Small intestine (tissue), 7 donors: ENCODE measurements at regions not wholly inside any gene's neighbourhood (a gene's known extent, or its start where the extent isn't known, plus 50 kb on each side); places are given as distances from the start of the nearest gene placed in this dataset.
A peak's percentile ranks its signal among the peaks of the same experiment; 100 is the strongest.
"Not testable (repeated sequence)": the region's sequence is repeated elsewhere in the genome, so short reads cannot be mapped to it uniquely, and the experiment has no call there.

Experiments
- DNase-seq, 2 donors: peaks; one replicate each; pipeline versions ENCODE4 v3.0.0 to v3.0.0-alpha.2; 2013
- FAIRE-seq: peaks from 2 replicates; lab custom pipeline; 2012; peaks lifted over from hg19 to GRCh38; lab: Jason Lieb, UNC
- H3K27ac ChIP-seq, 3 donors: one replicate each; pipeline ENCODE4 v1.5.1; 2013; ENCODE audit warnings: low read length in 2 of 3, mild to moderate bottlenecking in 2 of 3, control low read depth in 1 of 3, inconsistent platforms in 1 of 3, low read depth in 1 of 3, moderate library complexity in 1 of 3
- H3K27me3 ChIP-seq, 3 donors: one replicate each; pipeline ENCODE4 v1.6.1; 2013; ENCODE audit warnings: low read length in 3 of 3, inconsistent platforms in 1 of 3; ENCODE audit not compliant: control insufficient read depth in 3 of 3, insufficient read depth in 3 of 3
- H3K36me3 ChIP-seq, 3 donors: one replicate each; pipeline ENCODE4 v1.6.1; 2013; ENCODE audit warnings: low read length in 3 of 3, inconsistent platforms in 1 of 3, low read depth in 1 of 3, mild to moderate bottlenecking in 1 of 3, moderate library complexity in 1 of 3; ENCODE audit not compliant: control insufficient read depth in 3 of 3, insufficient read depth in 2 of 3
- H3K4me1 ChIP-seq, 3 donors: one replicate each; pipeline ENCODE4 v1.6.1; 2013; ENCODE audit warnings: low read length in 2 of 3, inconsistent platforms in 1 of 3, low read depth in 1 of 3, mild to moderate bottlenecking in 1 of 3, moderate library complexity in 1 of 3; ENCODE audit not compliant: control insufficient read depth in 3 of 3, insufficient read depth in 2 of 3
- H3K4me3 ChIP-seq, 3 donors: one replicate each; pipeline ENCODE4 v1.5.1; 2013; ENCODE audit warnings: low read length in 3 of 3, control low read depth in 1 of 3, inconsistent platforms in 1 of 3, low read depth in 1 of 3, mild to moderate bottlenecking in 1 of 3, moderate library complexity in 1 of 3
- H3K9me3 ChIP-seq, 2 donors: one replicate each; pipeline ENCODE4 v1.6.1; 2013; ENCODE audit warnings: low read depth in 1 of 2, low read length in 1 of 2; ENCODE audit not compliant: control insufficient read depth in 2 of 2, insufficient read depth in 1 of 2
- WGBS, 3 donors: extraction: QIAGEN DNeasy Blood & Tissue Kit; methylation state at CpG; one replicate each; pipeline ENCODE4 v1.1.7; 2013; 5-methylcytosine and 5-hydroxymethylcytosine counted together
- donor health status: healthy with polysubstance abuse.
- donor health status: control.
- donor health status: control.
- donor health status: Bipolar disorder and iron deficiency.
- donor health status: healthy.

DNA sequence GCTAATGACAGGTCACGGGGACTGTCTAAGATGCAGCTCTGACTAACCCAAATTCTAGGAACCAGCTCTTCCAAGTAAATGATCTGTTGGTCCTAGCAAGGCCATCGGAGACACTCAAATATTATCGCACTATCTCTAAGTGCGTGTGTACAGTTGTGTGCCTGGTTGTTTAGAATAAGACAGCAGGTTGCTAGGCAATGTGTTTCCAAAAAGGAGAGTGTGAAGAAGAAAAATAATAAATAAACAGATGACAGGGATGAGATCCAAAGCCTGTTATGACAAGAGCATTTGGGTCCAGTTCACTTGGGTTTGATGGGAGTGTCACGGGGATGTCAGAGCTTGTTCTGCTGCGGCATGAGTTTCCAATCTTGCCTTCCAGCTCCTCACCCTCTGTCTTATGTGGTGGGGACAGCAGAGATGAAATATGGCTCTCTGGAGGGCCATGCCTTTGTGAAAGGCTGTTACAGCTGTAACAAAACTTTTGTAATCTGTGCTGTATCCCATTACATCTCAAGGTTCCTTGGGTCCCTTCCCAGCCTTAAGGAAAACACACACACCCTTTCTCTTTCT lies 127.5 kb upstream of the TNP1 start:
- no peaks in the 10 kb centered on the region for H3K36me3 ChIP-seq
- no peaks in the 10 kb centered on the region for H3K4me1 ChIP-seq
- 76 to 89% (median 89%) methylated on average over 6 of the region's 6 CpGs for WGBS, 3 donors
- H3K9me3 ChIP-seq = no peaks in the 10 kb centered on the region
- no peak overlapping the region for H3K27ac ChIP-seq
- DNase-seq (no peak), FAIRE-seq (no peak)
- H3K4me3 ChIP-seq = no peak overlapping the region
- H3K27me3 ChIP-seq = peaks cover 0 to 24% (median 0%) of the 10 kb centered on the region in 3 donors

DNA sequence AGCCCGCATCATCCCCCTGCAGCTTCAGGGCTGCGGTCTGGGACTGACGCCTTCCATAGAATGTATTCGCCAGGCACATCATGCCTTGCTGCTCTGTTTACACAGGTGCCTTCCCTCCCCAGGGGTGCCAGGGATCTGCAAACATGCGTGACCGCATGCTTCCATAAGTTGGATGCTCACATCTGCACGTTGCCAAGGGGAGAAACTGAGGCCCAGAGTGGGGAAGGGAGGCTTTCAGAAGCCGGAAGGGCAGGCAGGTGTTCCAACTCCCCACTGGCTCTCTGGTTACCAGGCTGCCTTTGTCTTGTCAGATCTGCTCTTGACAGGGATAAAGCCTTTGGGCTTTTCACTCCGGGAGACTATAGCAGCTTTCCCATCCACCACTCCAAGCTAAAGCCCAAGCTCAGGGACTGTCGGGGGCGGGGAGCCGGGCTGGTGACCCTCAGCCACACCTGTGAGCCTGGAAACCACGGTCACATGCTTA lies 125.8 kb upstream of the TNP1 start:
- H3K36me3 ChIP-seq = no peaks in the 10 kb centered on the region
- WGBS, 3 donors = 38 to 69% (median 47%) methylated on average over 13 of the region's 13 CpGs
- peaks cover 0 to 14% (median 0%) of the 10 kb centered on the region in 3 donors for H3K27me3 ChIP-seq
- H3K4me3 ChIP-seq = no peak overlapping the region
- H3K27ac ChIP-seq = no peak overlapping the region
- no peaks in the 10 kb centered on the region for H3K4me1 ChIP-seq
- DNase-seq (no peak), FAIRE-seq (no peak)
- H3K9me3 ChIP-seq = no peaks in the 10 kb centered on the region

DNA sequence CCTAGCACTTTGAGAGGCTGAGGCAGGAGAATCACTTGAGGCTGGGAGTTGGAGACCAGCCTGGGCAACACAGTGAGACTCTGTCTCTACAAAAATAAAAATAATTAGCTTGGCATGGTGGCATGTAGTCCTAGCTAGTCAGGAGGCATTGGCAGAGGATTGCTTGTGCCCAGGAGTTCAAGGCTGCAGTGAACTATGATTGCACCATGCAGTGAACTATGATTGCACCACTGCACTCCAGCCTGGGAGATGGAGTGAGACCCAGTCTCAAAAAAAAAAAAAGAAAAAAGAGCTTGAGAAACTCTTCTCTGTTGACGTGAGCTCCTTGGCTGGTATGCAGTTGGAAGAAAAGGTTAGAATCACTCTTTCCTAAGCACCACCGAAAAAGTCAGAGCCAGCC lies 125.1 kb upstream of the TNP1 start:
- Histone ChIP-seq H3K36me3 (no peaks in the 10 kb centered on the region), H3K9me3 (no peaks in the 10 kb centered on the region), H3K27ac (no peak overlapping the region), H3K4me3 (no peak overlapping the region), H3K27me3 (peaks cover 0 to 14% (median 0%) of the 10 kb centered on the region in 3 donors), H3K4me1 (no peaks in the 10 kb centered on the region)
- WGBS, 3 donors = 77 to 85% (median 80%) methylated on average over 2 of the region's 2 CpGs
- FAIRE-seq (no peak), DNase-seq (no peak)

DNA sequence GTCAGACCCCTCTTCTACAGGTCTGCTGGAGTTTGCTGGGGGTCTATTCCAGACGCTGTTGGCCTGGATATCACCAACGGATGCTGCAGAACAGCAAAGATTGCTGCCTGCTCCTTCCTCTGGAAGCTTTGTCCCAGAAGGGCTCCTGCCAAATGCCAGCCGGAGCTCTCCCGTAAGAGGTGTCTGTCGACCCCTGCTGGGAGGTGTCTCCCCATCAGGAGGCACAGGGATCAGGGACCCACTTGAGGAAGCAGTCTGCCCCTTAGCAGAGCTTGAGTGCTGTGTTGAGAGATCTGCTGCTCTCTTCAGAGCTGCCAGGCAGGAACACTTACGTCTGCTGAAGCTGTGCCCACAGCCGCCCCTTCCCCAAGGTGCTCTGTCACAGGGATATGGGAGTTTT lies 122.1 kb upstream of the TNP1 start:
- not testable (repeated sequence) for H3K4me1 ChIP-seq

DNA sequence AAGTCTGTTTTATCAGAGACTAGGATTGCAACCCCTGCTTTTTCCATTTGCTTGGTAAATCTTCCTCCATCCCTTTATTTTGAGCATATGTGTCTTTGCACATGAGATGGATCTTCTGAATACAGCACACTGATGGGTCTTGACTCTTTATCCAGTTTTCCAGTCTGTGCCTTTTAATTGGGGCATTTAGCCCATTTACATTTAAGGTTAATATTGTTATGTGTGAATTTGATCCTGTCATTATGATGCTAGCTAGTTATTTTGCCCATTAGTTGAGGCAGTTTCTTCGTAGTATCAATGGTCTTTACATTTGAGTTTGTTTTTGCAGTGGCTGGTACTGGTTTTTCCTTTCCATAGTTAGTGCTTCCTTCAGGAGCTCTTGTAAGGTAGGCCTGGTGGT lies 120.6 kb upstream of the TNP1 start:
- not testable (repeated sequence) for H3K36me3 ChIP-seq, H3K4me1 ChIP-seq, H3K4me3 ChIP-seq, H3K9me3 ChIP-seq, DNase-seq, H3K27me3 ChIP-seq, FAIRE-seq, H3K27ac ChIP-seq
- WGBS, 3 donors = 88 to 92% (median 92%) methylated on average over 1 of the region's 1 CpG

More for the DNA sequence above, 122.1 kb upstream of the TNP1 start:
- H3K4me3 ChIP-seq, H3K36me3 ChIP-seq, H3K9me3 ChIP-seq, FAIRE-seq, DNase-seq, H3K27ac ChIP-seq: not testable (repeated sequence)
- WGBS, 3 donors = 61 to 73% (median 71%) methylated on average over 7 of the region's 7 CpGs
- H3K27me3 ChIP-seq = peaks cover 0 to 11% (median 0%) of the 10 kb centered on the region in 3 donors

DNA sequence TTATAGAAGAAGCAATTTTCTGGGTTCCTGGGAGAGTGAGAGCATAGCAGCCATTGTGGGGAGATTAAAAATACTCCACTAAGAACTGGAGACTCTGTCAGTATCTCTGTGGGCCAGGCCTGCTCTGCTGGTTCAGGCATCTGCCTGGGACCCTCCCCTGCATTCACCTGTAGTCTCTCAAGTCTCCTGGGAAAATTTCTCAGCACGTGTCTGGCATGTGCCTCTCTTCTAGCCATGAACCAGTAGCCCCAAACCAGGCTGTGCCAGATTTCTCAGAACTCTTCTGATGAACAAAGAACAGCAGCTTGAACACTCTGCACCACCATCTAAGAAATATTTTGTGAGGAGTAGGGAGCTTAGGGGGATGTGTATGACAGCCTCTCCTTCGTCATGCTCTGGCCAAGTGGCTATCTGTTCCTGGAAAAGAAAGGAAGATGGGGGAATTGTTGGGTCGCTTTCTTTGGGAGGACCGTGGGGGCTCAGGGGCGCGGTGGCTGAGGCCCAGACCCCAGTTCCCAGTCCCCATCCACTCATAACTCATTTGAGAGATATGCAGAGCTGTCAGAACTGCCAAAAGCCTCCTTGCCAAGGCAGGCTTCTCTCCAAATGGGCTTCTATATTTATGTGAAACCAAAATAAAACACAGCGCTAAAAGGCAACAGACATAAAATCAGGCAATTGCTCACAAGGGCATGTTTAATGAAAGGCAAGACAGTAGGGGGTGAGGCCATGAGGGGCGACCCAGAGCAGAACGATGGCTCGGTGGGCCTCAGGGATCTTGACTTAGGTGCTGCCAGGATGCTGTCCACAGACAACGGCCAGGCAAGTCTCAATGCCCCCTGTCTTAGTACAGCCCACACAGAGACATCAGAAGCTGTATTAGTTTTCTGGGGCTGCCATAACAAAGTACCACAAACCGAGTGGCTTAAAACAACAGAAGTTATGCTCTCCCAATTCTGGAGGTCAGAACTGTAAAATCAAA lies 114.7 kb upstream of the TNP1 start:
- no peaks in the 10 kb centered on the region for H3K27me3 ChIP-seq
- DNase-seq (no peak), FAIRE-seq (no peak)
- no peaks in the 10 kb centered on the region for H3K4me1 ChIP-seq
- no peak overlapping the region for H3K4me3 ChIP-seq
- no peaks in the 10 kb centered on the region for H3K9me3 ChIP-seq
- WGBS, 3 donors = 66 to 79% (median 74%) methylated on average over 12 of the region's 12 CpGs
- H3K36me3 ChIP-seq = no peaks in the 10 kb centered on the region
- H3K27ac ChIP-seq = peak overlapping the region in 1 of 3 donors; percentile 17

DNA sequence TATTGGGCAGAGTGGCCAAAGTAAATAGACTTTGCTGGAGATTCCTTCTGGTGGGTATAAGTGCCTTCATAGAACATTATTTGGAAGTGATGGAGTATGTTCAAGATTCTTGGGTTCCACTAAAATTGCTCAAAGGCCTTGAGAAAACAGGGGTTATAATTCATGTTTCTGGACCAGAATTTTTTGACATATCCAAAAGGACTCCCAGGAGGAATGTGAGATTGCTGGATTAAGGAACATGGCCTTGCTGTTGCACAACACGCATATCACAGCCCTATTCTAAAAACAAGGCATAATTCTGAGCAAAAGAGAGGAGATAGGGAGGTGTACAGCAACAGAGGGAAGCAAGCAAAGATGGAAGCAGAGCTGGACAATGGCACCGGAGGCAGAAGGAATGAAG lies 111.7 kb upstream of the TNP1 start:
- DNase-seq (no peak), FAIRE-seq (no peak)
- Histone ChIP-seq H3K27ac (no peak overlapping the region), H3K4me3 (no peak overlapping the region), H3K9me3 (no peaks in the 10 kb centered on the region), H3K36me3 (no peaks in the 10 kb centered on the region), H3K27me3 (peaks cover 0 to 3% (median 0%) of the 10 kb centered on the region in 3 donors), H3K4me1 (no peaks in the 10 kb centered on the region)
- WGBS, 3 donors = 81 to 91% (median 90%) methylated on average over 2 of the region's 2 CpGs

DNA sequence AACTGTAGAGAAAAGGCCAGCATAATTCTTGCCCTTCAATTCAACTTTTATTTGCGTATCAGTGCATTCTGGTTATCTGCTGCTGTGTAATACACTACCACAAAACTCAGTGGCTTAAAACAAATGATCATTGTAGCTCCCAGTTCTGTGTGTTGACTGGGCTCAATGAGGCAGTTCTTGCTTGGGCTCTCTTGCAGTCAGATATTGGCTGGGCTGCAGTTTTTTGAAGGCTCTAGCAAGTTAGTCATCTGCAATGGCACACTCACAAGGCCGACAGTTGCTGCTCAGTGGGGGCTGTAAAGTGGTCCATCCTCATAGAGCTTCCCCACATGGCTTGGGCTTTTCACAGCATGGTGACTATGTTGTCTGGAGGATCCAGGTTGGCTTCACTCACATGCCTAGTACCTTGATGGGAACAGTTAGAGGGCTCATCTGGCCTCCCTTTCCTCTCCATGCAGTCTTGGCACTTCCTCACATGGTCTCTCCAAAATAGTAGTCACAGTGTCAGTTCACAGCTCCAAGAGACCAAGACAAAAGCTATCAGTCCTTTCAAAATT lies 110.6 kb upstream of the TNP1 start:
- H3K4me3 ChIP-seq = no peak overlapping the region
- H3K27ac ChIP-seq = no peak overlapping the region
- no peaks in the 10 kb centered on the region for H3K4me1 ChIP-seq
- H3K36me3 ChIP-seq = no peaks in the 10 kb centered on the region
- H3K27me3 ChIP-seq = peaks cover 0 to 6% (median 0%) of the 10 kb centered on the region in 3 donors
- H3K9me3 ChIP-seq = no peaks in the 10 kb centered on the region
- DNase-seq (no peak), FAIRE-seq (no peak)
- WGBS, 3 donors = 84 to 90% (median 87%) methylated on average over 2 of the region's 2 CpGs
